K562 (cell line): ENCODE measurements at regions not wholly inside any gene's neighbourhood (a gene's known extent, or its start where the extent isn't known, plus 50 kb on each side); places are given as distances from the start of the nearest gene placed in this dataset.

Experiments
- ATAC-seq: fragments of 200-7000 bp; cut with Tn5 transposase; 3 replicates; pipeline ENCODE4 v1.9.1; 2020; ENCODE audit warnings: moderate library complexity
- BruUV-seq: library from RNA; stranded (reverse); fragments of 400-500 nt; replicated peaks from 2 replicates; lab custom pipeline; 2021; lab: Mats Ljungman, UMichigan
- CTCF ChIA-PET: fragments of 300-600 bp; formaldehyde crosslinking; extraction: SDS; loops from one replicate; lab custom pipeline; 2021; ENCODE audit warnings: low intra/inter-chr PET ratio; lab: Yijun Ruan, JAX
- POLR2A ChIA-PET: fragments of 300-600, 350-650 bp; sonication (Branson Sonifier 250); formaldehyde crosslinking; extraction: SDS; loops from one replicate; lab custom pipeline; 2021; ENCODE audit warnings: antibody characterized with exemption, inconsistent platforms; lab: Yijun Ruan, JAX
- DNase-seq, 4 experiments: peaks; one replicate each; pipeline versions ENCODE4 v3.0.0 to v3.0.0-alpha.2; 2011 to 2018; ENCODE audit warnings: low spot score in 3 of 4, mixed read lengths in 3 of 4; ENCODE audit errors: extremely low read depth in 1 of 4
- FAIRE-seq: peaks from 2 replicates; lab custom pipeline; 2011; peaks lifted over from hg19 to GRCh38; lab: Jason Lieb, UNC
- H2AFZ ChIP-seq: 2 replicates; pipeline ENCODE4 v1.6.0; 2011; ENCODE audit warnings: low read depth, low read length, control low read depth, inconsistent platforms
- H3K27ac ChIP-seq: fragments of 200-600 bp; 3 replicates; pipeline ENCODE4 v1.8.0; 2011; ENCODE audit warnings: low read depth, mild to moderate bottlenecking, control low read depth, inconsistent platforms, low read length, moderate library complexity, mixed read lengths; ENCODE audit errors: extremely low read depth
- H3K27me3 ChIP-seq, 2 experiments: fragments of 300-600 bp in 1 of 2; 2 replicates in 1 of 2; 3 replicates in 1 of 2; pipeline versions ENCODE4 v1.6.0 to v1.8.0; 2011; ENCODE audit warnings: inconsistent platforms in 2 of 2, low read length in 2 of 2, mild to moderate bottlenecking in 1 of 2, mixed read lengths in 1 of 2, moderate library complexity in 1 of 2; ENCODE audit not compliant: control insufficient read depth in 2 of 2, insufficient read depth in 2 of 2
- H3K36me3 ChIP-seq: fragments of 300-600 bp; 3 replicates; pipeline ENCODE4 v1.8.0; 2011; ENCODE audit warnings: mild to moderate bottlenecking, low read length, inconsistent platforms; ENCODE audit not compliant: control insufficient read depth, insufficient read depth
- H3K4me1 ChIP-seq, 2 experiments: fragments of 200-600 bp in 1 of 2; replicated peaks in 1 of 2; 2 replicates in 1 of 2; 3 replicates in 1 of 2; pipeline versions ENCODE4 v1.5.1 to v1.8.0; 2011; ENCODE audit warnings: inconsistent platforms in 2 of 2, low read length in 2 of 2, mild to moderate bottlenecking in 1 of 2, mixed read lengths in 1 of 2, moderate library complexity in 1 of 2; ENCODE audit not compliant: control insufficient read depth in 2 of 2, insufficient read depth in 2 of 2
- H3K4me2 ChIP-seq: 2 replicates; pipeline ENCODE4 v1.6.1; 2011; ENCODE audit warnings: low read length, control low read depth, inconsistent platforms, mixed read lengths; ENCODE audit not compliant: insufficient read depth
- H3K4me3 ChIP-seq: fragments of 200-600 bp; sonication (generic), shearing (Covaris generic); 2 replicates; pipeline ENCODE4 v1.5.1; 2016; ENCODE audit warnings: control low read depth, inconsistent platforms
- H3K79me2 ChIP-seq: fragments of 200-600 bp; 3 replicates; pipeline ENCODE4 v1.8.0; 2011; ENCODE audit warnings: low read length, inconsistent platforms; ENCODE audit not compliant: control insufficient read depth, insufficient read depth
- H3K9ac ChIP-seq, 2 experiments: 2 replicates each; pipeline versions ENCODE4 v1.6.0 to v1.6.1; 2011; ENCODE audit warnings: low read depth in 2 of 2, low read length in 2 of 2, control low read depth in 1 of 2, inconsistent platforms in 1 of 2, mild to moderate bottlenecking in 1 of 2, mixed read lengths in 1 of 2; ENCODE audit not compliant: insufficient read depth in 1 of 2
- H3K9me1 ChIP-seq: one replicate; pipeline ENCODE4 v1.6.0; 2011; ENCODE audit warnings: inconsistent platforms, mild to moderate bottlenecking, low read length, moderate library complexity; ENCODE audit not compliant: control insufficient read depth, insufficient read depth
- H3K9me3 ChIP-seq: replicated peaks from 2 replicates; pipeline ENCODE4 v1.5.1; 2011; ENCODE audit warnings: low read depth, low read length, inconsistent platforms; ENCODE audit not compliant: control insufficient read depth, insufficient read depth
- H4K20me1 ChIP-seq: replicated peaks from 2 replicates; pipeline ENCODE4 v1.6.1; 2011; ENCODE audit warnings: low read length, inconsistent platforms, mixed read lengths; ENCODE audit not compliant: control insufficient read depth, insufficient read depth
- DPF2 ChIP-seq: fragments of 450-650 bp; IDR thresholded peaks from 2 replicates; pipeline ENCODE4 v1.6.1; 2016
- FOSL1 ChIP-seq: fragments of 200-800 bp; sonication (Bioruptor generic); conservative IDR thresholded peaks from 2 replicates; pipeline ENCODE4 v1.6.1; 2016; ENCODE audit warnings: missing genetic modification characterization, missing compliant biosample characterization
- FUS ChIP-seq: fragments of 200-400 bp; formaldehyde crosslinking; optimal IDR thresholded peaks from 2 replicates; pipeline ENCODE3; 2017; ENCODE audit warnings: low read depth, low read length
- KAT7 ChIP-seq: sonication (generic); formaldehyde crosslinking; IDR thresholded peaks from 2 replicates; pipeline ENCODE4 v1.8.0; 2022; ENCODE audit warnings: missing genetic modification reagents, mild to moderate bottlenecking, borderline replicate concordance
- SPI1 ChIP-seq: IDR thresholded peaks from 2 replicates; pipeline ENCODE4 v1.6.1; 2011; ENCODE audit warnings: low read depth, low read length, control low read depth, borderline replicate concordance
- ZBTB43 ChIP-seq: sonication (generic); formaldehyde crosslinking; IDR thresholded peaks from 2 replicates; pipeline ENCODE4 v1.8.0; 2023; ENCODE audit warnings: mild to moderate bottlenecking, missing genetic modification reagents
- in situ Hi-C: fragments of 300-500 bp; cut with MboI; formaldehyde crosslinking; loops from 4 replicates; pipeline ENCODE4 v1.15.0; 2018; ENCODE audit warnings: inconsistent platforms, mixed read lengths
- intact Hi-C: fragments of 100-400 bp; cut with micrococcal nuclease; formaldehyde crosslinking; loops from 2 replicates; pipeline ENCODE4 v1.14.2; 2022
- TF ChIP-seq, protein P1 (sequence below), 2 experiments: fragments of 450-650 bp; IDR thresholded peaks; 2 replicates each; pipeline ENCODE4 v1.6.1; 2016; ENCODE audit warnings: mild to moderate bottlenecking in 2 of 2, borderline replicate concordance in 1 of 2, low read depth in 1 of 2, moderate library complexity in 1 of 2

- intact Hi-C loops (loop anchor here (10.0 kb wide), 1 partner anchor 833 kb away; no protein-coding TSS in a partner anchor), in situ Hi-C loops (no loop called here)
- Histone ChIP-seq H3K9me3 (no peaks in the 10 kb centered on the region), H3K4me2 (no peak overlapping the region), H3K27ac (no peak overlapping the region), H3K79me2 (no peaks in the 10 kb centered on the region), H3K4me3 (no peak overlapping the region), H3K36me3 (no peaks in the 10 kb centered on the region), H3K4me1 (peaks cover 0 to 4% of the 10 kb centered on the region in 2 experiments; a peak in 2 of 5 replicates)
- CTCF ChIA-PET: no interaction called here
- DNase-seq (no peak), FAIRE-seq (no peak)
- POLR2A ChIA-PET: no interaction called here
- TF ChIP-seq FUS (no peak), DPF2 (no peak), FOSL1 (tag) (no peak), SPI1 (no peak), KAT7 (CRISPR knock-in tag) (no peak), ZBTB43 (CRISPR knock-in tag) (no peak)
- TF ChIP-seq, protein P1, sequence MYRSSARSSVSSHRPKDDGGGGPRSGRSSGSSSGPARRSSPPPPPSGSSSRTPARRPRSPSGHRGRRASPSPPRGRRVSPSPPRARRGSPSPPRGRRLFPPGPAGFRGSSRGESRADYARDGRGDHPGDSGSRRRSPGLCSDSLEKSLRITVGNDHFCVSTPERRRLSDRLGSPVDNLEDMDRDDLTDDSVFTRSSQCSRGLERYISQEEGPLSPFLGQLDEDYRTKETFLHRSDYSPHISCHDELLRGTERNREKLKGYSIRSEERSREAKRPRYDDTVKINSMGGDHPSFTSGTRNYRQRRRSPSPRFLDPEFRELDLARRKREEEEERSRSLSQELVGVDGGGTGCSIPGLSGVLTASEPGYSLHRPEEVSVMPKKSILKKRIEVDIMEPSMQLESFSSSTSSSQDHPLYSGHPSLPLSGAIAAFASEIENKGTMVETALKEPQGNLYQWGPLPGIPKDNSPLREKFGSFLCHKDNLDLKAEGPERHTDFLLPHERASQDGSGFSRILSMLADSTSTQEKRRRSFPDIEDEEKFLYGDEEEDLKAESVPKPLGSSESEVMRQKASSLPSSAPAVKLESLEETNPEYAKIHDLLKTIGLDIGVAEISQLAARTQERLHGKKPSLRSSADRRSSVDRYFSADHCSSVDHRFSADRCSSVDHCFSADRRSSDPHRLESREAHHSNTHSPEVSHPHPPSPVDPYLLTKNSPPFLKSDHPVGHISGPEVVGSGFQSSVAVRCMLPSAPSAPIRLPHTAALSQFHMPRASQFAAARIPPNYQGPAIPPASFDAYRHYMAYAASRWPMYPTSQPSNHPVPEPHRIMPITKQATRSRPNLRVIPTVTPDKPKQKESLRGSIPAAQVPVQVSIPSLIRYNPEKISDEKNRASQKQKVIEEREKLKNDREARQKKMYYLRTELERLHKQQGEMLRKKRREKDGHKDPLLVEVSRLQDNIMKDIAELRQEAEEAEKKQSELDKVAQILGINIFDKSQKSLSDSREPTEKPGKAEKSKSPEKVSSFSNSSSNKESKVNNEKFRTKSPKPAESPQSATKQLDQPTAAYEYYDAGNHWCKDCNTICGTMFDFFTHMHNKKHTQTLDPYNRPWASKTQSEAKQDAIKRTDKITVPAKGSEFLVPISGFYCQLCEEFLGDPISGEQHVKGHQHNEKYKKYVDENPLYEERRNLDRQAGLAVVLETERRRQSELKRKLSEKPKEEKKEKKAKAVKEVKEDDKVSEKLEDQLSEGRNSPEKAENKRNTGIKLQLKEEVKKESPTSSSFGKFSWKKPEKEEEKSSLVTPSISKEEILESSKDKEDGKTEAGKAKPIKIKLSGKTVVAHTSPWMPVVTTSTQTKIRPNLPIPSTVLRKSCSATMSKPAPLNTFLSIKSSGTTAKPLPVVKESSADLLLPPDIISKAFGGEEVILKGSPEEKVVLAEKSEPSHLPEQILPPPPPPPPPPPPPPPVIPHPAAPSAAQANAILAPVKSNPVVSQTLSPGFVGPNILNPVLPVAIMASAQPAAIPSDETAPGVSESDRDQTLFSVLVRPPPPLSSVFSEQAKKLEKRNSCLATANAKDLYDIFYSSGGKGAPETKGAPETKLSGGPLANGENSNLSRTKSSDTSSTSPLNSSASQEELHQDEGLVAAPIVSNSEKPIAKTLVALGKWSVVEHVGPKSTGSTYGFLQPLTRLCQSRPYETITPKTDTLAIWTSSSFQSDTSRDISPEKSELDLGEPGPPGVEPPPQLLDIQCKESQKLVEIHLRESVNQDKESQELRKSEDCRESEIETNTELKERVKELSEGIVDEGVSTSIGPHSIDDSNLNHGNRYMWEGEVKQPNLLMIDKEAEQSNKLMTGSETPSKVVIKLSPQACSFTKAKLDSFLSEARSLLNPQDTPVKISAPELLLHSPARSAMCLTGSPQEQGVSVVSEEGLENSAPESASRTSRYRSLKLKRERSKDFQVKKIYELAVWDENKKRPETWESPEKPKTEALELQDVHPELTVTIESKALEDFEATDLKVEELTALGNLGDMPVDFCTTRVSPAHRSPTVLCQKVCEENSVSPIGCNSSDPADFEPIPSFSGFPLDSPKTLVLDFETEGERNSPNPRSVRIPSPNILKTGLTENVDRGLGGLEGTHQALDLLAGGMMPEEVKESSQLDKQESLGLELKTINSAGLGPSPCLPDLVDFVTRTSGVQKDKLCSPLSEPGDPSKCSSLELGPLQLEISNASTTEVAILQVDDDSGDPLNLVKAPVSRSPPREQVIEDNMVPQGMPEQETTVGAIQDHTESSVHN (IDR thresholded peaks at IDR 0.05; ENCODE audit: borderline replicate concordance in 1 of 2, low read depth in 1 of 2): no peak
- TF ChIP-seq, all 486 proteins: peak for 0
- Histone ChIP-seq H3K9ac (no peak overlapping the region), H3K9me1 (no peaks in the 10 kb centered on the region), H4K20me1 (no peaks in the 10 kb centered on the region), H2AFZ (no peak overlapping the region), H3K27me3 (no peaks in the 10 kb centered on the region)
- no TSS peak for BruUV-seq
- ATAC-seq: no peak
Observed at GRCh38 chr15:95857758-95858157, 472.7 kb upstream of the NR2F2 start.
